Fibroblast of gingiva (primary cell): ENCODE measurements at regions not wholly inside any gene's neighbourhood (a gene's known extent, or its start where the extent isn't known, plus 50 kb on each side); places are given as distances from the start of the nearest gene placed in this dataset.

Source experiments
- DNase-seq: peaks from one replicate; pipeline ENCODE4 v3.0.0-alpha.2; 2011; ENCODE audit warnings: low read depth

GRCh38 chr4:33334416-33334815 lies 2614.2 kb downstream of the PCDH7 start:
- no peak for DNase-seq

- DNase-seq: no peak
Observed at GRCh38 chr4:33339762-33340161, 2619.6 kb downstream of the PCDH7 start.

GRCh38 chr4:33340168-33340567 lies 2620.0 kb downstream of the PCDH7 start:
- DNase-seq: no peak

GRCh38 chr4:33349376-33349775 lies 2629.2 kb downstream of the PCDH7 start:
- no peak for DNase-seq

- no peak for DNase-seq
Observed at GRCh38 chr4:33357121-33357520, 2637.0 kb downstream of the PCDH7 start.

- DNase-seq: peak; percentile 2
Observed at GRCh38 chr4:33369446-33369845, 2649.3 kb downstream of the PCDH7 start.

- no peak for DNase-seq
Observed at GRCh38 chr4:33381816-33382215, 2661.6 kb downstream of the PCDH7 start.

- no peak for DNase-seq
Observed at GRCh38 chr4:33386764-33387163, 2666.6 kb downstream of the PCDH7 start.

- DNase-seq: no peak
Observed at GRCh38 chr4:33390976-33391375, 2670.8 kb downstream of the PCDH7 start.

- no peak for DNase-seq
Observed at GRCh38 chr4:33395731-33396485, 2675.7 kb downstream of the PCDH7 start.

GRCh38 chr4:33400504-33400903 lies 2680.3 kb downstream of the PCDH7 start:
- no peak for DNase-seq

GRCh38 chr4:33407496-33407895 lies 2687.3 kb downstream of the PCDH7 start:
- no peak for DNase-seq

- DNase-seq: no peak
Observed at GRCh38 chr4:33411182-33411581, 2691.0 kb downstream of the PCDH7 start.

- DNase-seq: no peak
Observed at GRCh38 chr4:33421887-33422286, 2701.7 kb downstream of the PCDH7 start.

GRCh38 chr4:33422656-33423055 lies 2702.5 kb downstream of the PCDH7 start:
- DNase-seq: no peak

GRCh38 chr4:33425936-33426335 lies 2705.8 kb downstream of the PCDH7 start:
- DNase-seq: no peak

- DNase-seq: no peak
Observed at GRCh38 chr4:33427676-33428075, 2707.5 kb downstream of the PCDH7 start.

- no peak for DNase-seq
Observed at GRCh38 chr4:33429971-33430370, 2709.8 kb downstream of the PCDH7 start.

- no peak for DNase-seq
Observed at GRCh38 chr4:33437406-33437805, 2717.2 kb downstream of the PCDH7 start.

GRCh38 chr4:33446953-33447352 lies 2726.8 kb downstream of the PCDH7 start:
- no peak for DNase-seq

GRCh38 chr4:33448948-33449347 lies 2728.8 kb downstream of the PCDH7 start:
- DNase-seq: no peak

GRCh38 chr4:33453436-33453835 lies 2733.3 kb downstream of the PCDH7 start:
- no peak for DNase-seq

GRCh38 chr4:33453916-33454315 lies 2733.7 kb downstream of the PCDH7 start:
- DNase-seq: no peak

GRCh38 chr4:33465565-33465964 lies 2745.4 kb downstream of the PCDH7 start:
- DNase-seq: no peak
